IMR-90 (cell line): ENCODE measurements at regions not wholly inside any gene's neighbourhood (a gene's known extent, or its start where the extent isn't known, plus 50 kb on each side); places are given as distances from the start of the nearest gene placed in this dataset.
"Not testable (repeated sequence)": the region's sequence is repeated elsewhere in the genome, so short reads cannot be mapped to it uniquely, and the experiment has no call there.

Source experiments
- ATAC-seq: fragments of 200-7000 bp; cut with Tn5 transposase; 2 replicates; pipeline ENCODE4 v1.9.1; 2020; ENCODE audit warnings: low read depth, mild to moderate bottlenecking, moderate library complexity
- BruUV-seq: library from RNA; stranded (reverse); fragments of 400-500 nt; replicated peaks from 2 replicates; lab custom pipeline; 2021; lab: Mats Ljungman, UMichigan
- CTCF ChIA-PET: fragments of 300-600 bp; formaldehyde crosslinking; extraction: SDS; loops from one replicate; lab custom pipeline; 2021; ENCODE audit warnings: antibody characterized with exemption; lab: Yijun Ruan, JAX
- POLR2A ChIA-PET: fragments of 300-600 bp; sonication (Branson Sonifier 250); formaldehyde crosslinking; loops from one replicate; lab custom pipeline; 2022; ENCODE audit warnings: antibody characterized with exemption; ENCODE audit not compliant: unreplicated experiment; lab: Charles Lee
- DNase-seq: peaks from one replicate; pipeline ENCODE4 v3.0.0; 2013
- H2AFZ ChIP-seq: replicated peaks from 2 replicates; pipeline ENCODE3; 2013; ENCODE audit warnings: low read length, mild to moderate bottlenecking; ENCODE audit not compliant: poor library complexity
- H2AK5ac ChIP-seq: 2 replicates; pipeline ENCODE4 v1.6.1; 2013; ENCODE audit warnings: low read depth, low read length, inconsistent platforms
- H2AK9ac ChIP-seq: replicated peaks from 2 replicates; pipeline ENCODE3; 2013; ENCODE audit warnings: mild to moderate bottlenecking, low read depth, low read length, moderate library complexity; ENCODE audit not compliant: poor library complexity
- H2BK120ac ChIP-seq: 2 replicates; pipeline ENCODE4 v1.6.1; 2013; ENCODE audit warnings: low read depth, low read length, inconsistent platforms
- H2BK15ac ChIP-seq: 3 replicates; pipeline ENCODE4 v1.6.1; 2013; ENCODE audit warnings: low read depth, low read length, inconsistent platforms
- H2BK20ac ChIP-seq: 2 replicates; pipeline ENCODE4 v1.6.1; 2013; ENCODE audit warnings: low read depth, mild to moderate bottlenecking, inconsistent platforms, low read length, moderate library complexity
- H2BK5ac ChIP-seq: 2 replicates; pipeline ENCODE4 v1.6.1; 2013; ENCODE audit warnings: mild to moderate bottlenecking, low read depth, low read length, inconsistent platforms; ENCODE audit not compliant: poor library complexity, severe bottlenecking
- H3K14ac ChIP-seq: replicated peaks from 2 replicates; pipeline ENCODE4 v1.6.1; 2013; ENCODE audit warnings: low read depth, low read length, inconsistent platforms
- H3K18ac ChIP-seq: 2 replicates; pipeline ENCODE4 v1.6.1; 2013; ENCODE audit warnings: low read depth, low read length, control low read depth
- H3K23ac ChIP-seq: 2 replicates; pipeline ENCODE4 v1.6.1; 2013; ENCODE audit warnings: low read depth, low read length, inconsistent platforms
- H3K27ac ChIP-seq: 2 replicates; pipeline ENCODE4 v1.5.1; 2013; ENCODE audit warnings: mild to moderate bottlenecking, control low read depth, low read length; ENCODE audit not compliant: insufficient read depth
- H3K27me3 ChIP-seq: 2 replicates; pipeline ENCODE4 v1.6.1; 2013; ENCODE audit warnings: low read length; ENCODE audit not compliant: control insufficient read depth, insufficient read depth
- H3K36me3 ChIP-seq: 2 replicates; pipeline ENCODE4 v1.6.1; 2013; ENCODE audit warnings: low read length, mixed read lengths; ENCODE audit not compliant: control insufficient read depth, insufficient read depth
- H3K4ac ChIP-seq: 2 replicates; pipeline ENCODE4 v1.6.1; 2013; ENCODE audit warnings: low read depth, low read length, inconsistent platforms
- H3K4me1 ChIP-seq: 2 replicates; pipeline ENCODE4 v1.6.1; 2013; ENCODE audit warnings: low read length, mixed read lengths; ENCODE audit not compliant: control insufficient read depth, insufficient read depth
- H3K4me2 ChIP-seq: 2 replicates; pipeline ENCODE4 v1.6.1; 2013; ENCODE audit warnings: low read depth, mild to moderate bottlenecking, control low read depth, low read length, moderate library complexity
- H3K4me3 ChIP-seq: 2 replicates; pipeline ENCODE4 v1.5.1; 2013; ENCODE audit warnings: low read depth, mild to moderate bottlenecking, control low read depth, low read length, moderate library complexity; ENCODE audit not compliant: insufficient read depth
- H3K56ac ChIP-seq: 2 replicates; pipeline ENCODE4 v1.6.1; 2013; ENCODE audit warnings: low read length, inconsistent platforms; ENCODE audit not compliant: insufficient read depth; ENCODE audit errors: extremely low read depth
- H3K79me1 ChIP-seq, 2 experiments: 2 replicates each; pipeline ENCODE4 v1.6.1; 2013; ENCODE audit warnings: low read length in 2 of 2, inconsistent platforms in 1 of 2, low read depth in 1 of 2
- H3K9ac ChIP-seq: 2 replicates; pipeline ENCODE4 v1.6.1; 2013; ENCODE audit warnings: low read depth, low read length, control low read depth
- H3K9me1 ChIP-seq: 2 replicates; pipeline ENCODE4 v1.6.1; 2013; ENCODE audit warnings: low read length, inconsistent platforms; ENCODE audit not compliant: insufficient read depth
- H3K9me3 ChIP-seq: 2 replicates; pipeline ENCODE4 v1.6.1; 2013; ENCODE audit warnings: low read length; ENCODE audit not compliant: control insufficient read depth, insufficient read depth
- H4K20me1 ChIP-seq: 2 replicates; pipeline ENCODE4 v1.6.1; 2013; ENCODE audit warnings: low read length, inconsistent platforms; ENCODE audit not compliant: insufficient read depth
- H4K5ac ChIP-seq: 2 replicates; pipeline ENCODE4 v1.6.1; 2013; ENCODE audit warnings: mild to moderate bottlenecking, low read depth, low read length, control low read depth
- H4K8ac ChIP-seq, 2 experiments: 2 replicates each; pipeline ENCODE4 v1.6.1; 2013; ENCODE audit warnings: low read depth in 2 of 2, low read length in 2 of 2, control low read depth in 1 of 2, inconsistent platforms in 1 of 2
- H4K91ac ChIP-seq: 2 replicates; pipeline ENCODE4 v1.6.1; 2013; ENCODE audit warnings: low read depth, low read length, inconsistent platforms; ENCODE audit not compliant: insufficient read depth
- CEBPB ChIP-seq: IDR thresholded peaks from 2 replicates; pipeline ENCODE4 v1.6.1; 2012; ENCODE audit warnings: low read depth, low read length, improper control_type of control experiment
- CHD1 ChIP-seq: IDR thresholded peaks from 2 replicates; pipeline ENCODE4 v1.6.1; 2012; ENCODE audit warnings: low read depth, low read length, improper control_type of control experiment
- RCOR1 ChIP-seq: IDR thresholded peaks from 2 replicates; pipeline ENCODE4 v1.6.1; 2012; ENCODE audit warnings: mild to moderate bottlenecking, low read length, improper control_type of control experiment; ENCODE audit not compliant: insufficient replicate concordance
- RFX5 ChIP-seq: IDR thresholded peaks from 2 replicates; pipeline ENCODE4 v1.8.0; 2012; ENCODE audit warnings: low read depth, mild to moderate bottlenecking, low read length, moderate library complexity
- SMC3 ChIP-seq: fragments of 150-350 bp; IDR thresholded peaks from 2 replicates; pipeline ENCODE4 v1.6.1; 2016; ENCODE audit warnings: low read depth, mild to moderate bottlenecking, antibody characterized with exemption, low read length, moderate library complexity
- WGBS, 2 experiments: methylation state at CpG; one replicate each; pipeline versions ENCODE4 v1.1.5 to v1.1.7; 2013; ENCODE audit warnings: missing lambda C conversion rate in 2 of 2; ENCODE audit not compliant: insufficient read length in 1 of 2; ENCODE audit errors: extremely low coverage in 2 of 2; 5-methylcytosine and 5-hydroxymethylcytosine counted together
- dilution Hi-C: fragments of 300-500 bp; cut with HindIII; formaldehyde crosslinking; loops from one replicate; pipeline ENCODE4 v1.14.3; 2018; ENCODE audit warnings: low sequenced_read_pairs; ENCODE audit not compliant: unreplicated experiment
- in situ Hi-C: fragments of 300-500 bp; cut with MboI; formaldehyde crosslinking; loops from 3 replicates; pipeline ENCODE4 v1.14.3; 2019; ENCODE audit warnings: low sequenced_read_pairs, inconsistent platforms, mixed read lengths
- intact Hi-C: fragments of 100-400 bp; cut with micrococcal nuclease; formaldehyde crosslinking; loops from 2 replicates; pipeline ENCODE4 v1.10.0; 2022
- TF ChIP-seq, protein P1 (sequence below): fragments of 150-350 bp; IDR thresholded peaks from 2 replicates; pipeline ENCODE4 v1.6.1; 2016; ENCODE audit warnings: low read depth, mild to moderate bottlenecking, low read length, moderate library complexity, borderline replicate concordance

DNA sequence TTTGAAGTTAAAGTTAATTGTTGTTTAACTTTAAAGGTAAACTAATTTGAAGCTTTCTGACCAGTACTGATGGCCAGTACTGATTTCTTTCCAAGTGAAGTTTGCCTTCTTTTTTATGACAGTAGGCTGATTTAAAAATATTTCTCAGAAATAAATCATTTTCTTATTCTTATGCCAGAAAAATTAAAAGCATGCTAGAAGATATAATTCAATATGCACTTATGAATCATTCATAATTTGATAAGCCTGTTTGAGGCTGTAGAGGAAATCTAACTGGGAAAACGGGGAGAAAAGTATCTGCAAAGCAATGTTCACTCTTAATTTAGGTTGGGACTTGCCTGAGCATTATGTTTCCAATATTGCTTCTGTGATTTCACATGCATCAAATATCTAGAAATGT, 1112.0 kb upstream of the INTU start:
- H3K23ac ChIP-seq: no peak overlapping the region
- H3K14ac ChIP-seq: no peak overlapping the region
- dilution Hi-C loops (no loop called here), intact Hi-C loops (no loop called here), in situ Hi-C loops (no loop called here)
- H4K5ac ChIP-seq: no peak overlapping the region
- H3K79me1 ChIP-seq: no peaks in the 10 kb centered on the region
- no peaks in the 10 kb centered on the region for H3K9me1 ChIP-seq
- H3K9ac ChIP-seq: no peak overlapping the region
- DNase-seq: no peak
- no peaks in the 10 kb centered on the region for H3K36me3 ChIP-seq
- H4K91ac ChIP-seq: no peak overlapping the region
- no peak overlapping the region for H3K56ac ChIP-seq
- H3K27ac ChIP-seq: no peak overlapping the region
- no CpG with 5 or more reads among the region's 1 CpG for WGBS, 2 experiments
- H2AFZ ChIP-seq: no peak overlapping the region
- no peak overlapping the region for H2BK120ac ChIP-seq
- no peaks in the 10 kb centered on the region for H3K27me3 ChIP-seq
- H3K18ac ChIP-seq: no peak overlapping the region
- CTCF ChIA-PET: no interaction called here
- H3K4me1 ChIP-seq: no peaks in the 10 kb centered on the region
- no peak overlapping the region for H2AK5ac ChIP-seq
- H3K4ac ChIP-seq: no peak overlapping the region
- H2BK15ac ChIP-seq: no peak overlapping the region
- no TSS peak for BruUV-seq
- H2BK5ac ChIP-seq: no peak overlapping the region
- TF ChIP-seq RCOR1 (no peak), SMC3 (no peak), CHD1 (no peak), CEBPB (no peak), RFX5 (no peak)
- TF ChIP-seq, protein P1, sequence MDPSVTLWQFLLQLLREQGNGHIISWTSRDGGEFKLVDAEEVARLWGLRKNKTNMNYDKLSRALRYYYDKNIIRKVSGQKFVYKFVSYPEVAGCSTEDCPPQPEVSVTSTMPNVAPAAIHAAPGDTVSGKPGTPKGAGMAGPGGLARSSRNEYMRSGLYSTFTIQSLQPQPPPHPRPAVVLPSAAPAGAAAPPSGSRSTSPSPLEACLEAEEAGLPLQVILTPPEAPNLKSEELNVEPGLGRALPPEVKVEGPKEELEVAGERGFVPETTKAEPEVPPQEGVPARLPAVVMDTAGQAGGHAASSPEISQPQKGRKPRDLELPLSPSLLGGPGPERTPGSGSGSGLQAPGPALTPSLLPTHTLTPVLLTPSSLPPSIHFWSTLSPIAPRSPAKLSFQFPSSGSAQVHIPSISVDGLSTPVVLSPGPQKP: no peak
- no peak overlapping the region for H3K4me3 ChIP-seq
- ATAC-seq: no peak
- no peak overlapping the region for H2BK20ac ChIP-seq
- no peak overlapping the region for H4K8ac ChIP-seq
- H3K4me2 ChIP-seq: no peak overlapping the region
- H3K9me3 ChIP-seq: 0 out of 2 replicates have a peak, but pooled peaks cover 1% of the 10 kb centered on the region
- POLR2A ChIA-PET: no interaction called here
- no peaks in the 10 kb centered on the region for H4K20me1 ChIP-seq
- no peak overlapping the region for H2AK9ac ChIP-seq

DNA sequence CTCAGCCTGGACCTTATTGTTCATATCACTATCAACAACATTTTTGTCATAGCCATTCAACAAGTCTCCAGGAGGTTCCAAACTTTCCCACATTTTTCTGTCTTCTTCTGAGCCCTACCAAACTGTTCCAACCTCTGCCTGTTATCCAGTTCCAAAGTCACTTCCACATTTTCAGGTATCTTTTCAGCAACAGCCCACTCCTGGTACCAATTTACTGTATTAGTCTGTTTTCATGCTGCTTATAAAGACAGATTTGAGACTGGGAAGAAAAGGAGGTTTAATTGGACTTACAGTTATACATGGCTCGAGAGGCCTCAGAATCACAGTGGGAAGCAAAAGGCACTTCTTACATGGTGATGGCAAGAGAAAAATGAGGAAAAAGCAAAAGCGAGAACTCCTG, 1107.4 kb upstream of the INTU start:
- POLR2A ChIA-PET, intact Hi-C loops, H3K9me1 ChIP-seq, H3K18ac ChIP-seq, H3K36me3 ChIP-seq, H3K56ac ChIP-seq, DNase-seq, H2BK5ac ChIP-seq, H3K27ac ChIP-seq, H3K79me1 ChIP-seq, H4K91ac ChIP-seq, ATAC-seq, H3K4me2 ChIP-seq, H4K5ac ChIP-seq, dilution Hi-C loops, H3K14ac ChIP-seq, H4K20me1 ChIP-seq, H3K4me3 ChIP-seq, H3K27me3 ChIP-seq, H2BK120ac ChIP-seq, H4K8ac ChIP-seq, H3K9ac ChIP-seq, H3K9me3 ChIP-seq, H2BK15ac ChIP-seq, H2AK5ac ChIP-seq, H3K23ac ChIP-seq, CTCF ChIA-PET, H3K4me1 ChIP-seq, H2BK20ac ChIP-seq, H2AFZ ChIP-seq, H2AK9ac ChIP-seq, H3K4ac ChIP-seq, BruUV-seq, in situ Hi-C loops: not testable (repeated sequence)
- WGBS, 2 experiments: no CpG with 5 or more reads among the region's 2 CpGs
